Body of pancreas (tissue), 4 donors: ENCODE measurements at regions not wholly inside any gene's neighbourhood (a gene's known extent, or its start where the extent isn't known, plus 50 kb on each side); places are given as distances from the start of the nearest gene placed in this dataset. TPM values are rescaled to one million over a fixed set of nuclear protein-coding genes. Genes with fewer than 3 reads are reported as not detected.

ENCODE experiments used
- ATAC-seq: fragments of 150-250 bp; one replicate; pipeline ENCODE4 v1.9.1; 2016
- DNase-seq, 4 donors: peaks; one replicate each; pipeline ENCODE4 v3.0.0-alpha.2; 2019
- H3K27ac ChIP-seq, 4 donors: fragments of 200-600 bp; sonication (generic); 1 replicate in 3 of 4; 2 replicates in 1 of 4; pipeline versions ENCODE4 v1.5.1 to v1.6.1; 2016 to 2019; ENCODE audit warnings: mild to moderate bottlenecking in 1 of 4, mixed read lengths in 1 of 4, moderate library complexity in 1 of 4
- H3K27me3 ChIP-seq, 2 donors: fragments of 200-600 bp; sonication (generic); one replicate each; pipeline ENCODE4 v1.6.0; 2016; ENCODE audit warnings: mild to moderate bottlenecking in 1 of 2
- H3K36me3 ChIP-seq, 2 donors: fragments of 200-600 bp; sonication (generic); replicated peaks in 1 of 2; 2 replicates each; pipeline ENCODE4 v1.5.1; 2016; ENCODE audit warnings: low read depth in 2 of 2; ENCODE audit not compliant: insufficient read depth in 1 of 2
- H3K4me1 ChIP-seq: fragments of 200-600 bp; sonication (generic); one replicate; pipeline ENCODE4 v1.6.0; 2016
- H3K4me3 ChIP-seq, 2 donors: fragments of 200-600 bp; sonication (generic); 1 replicate in 1 of 2; 2 replicates in 1 of 2; pipeline ENCODE4 v1.5.1; 2016 to 2019
- H3K9me3 ChIP-seq, 3 donors: fragments of 200-600 bp; sonication (generic); 1 replicate in 2 of 3; 2 replicates in 1 of 3; pipeline ENCODE4 v1.5.1; 2016
- POLR2A ChIP-seq, 3 donors: fragments of 450-650 bp; IDR thresholded peaks; one replicate each; pipeline ENCODE4 v1.6.1; 2016; ENCODE audit warnings: antibody characterized with exemption in 3 of 3, mild to moderate bottlenecking in 2 of 3
- WGBS, 2 donors: methylation state at CpG; one replicate each; pipeline ENCODE4 v1.1.5; 2017; 5-methylcytosine and 5-hydroxymethylcytosine counted together
- intact Hi-C: fragments of 100-400 bp; cut with DNase I; formaldehyde crosslinking; loops from one replicate; pipeline ENCODE4 v1.15.1; 2023
- small RNA-seq: library from RNA; depleted of rRNA; stranded (forward); fragments of <200 nt; gene quantifications from one replicate; pipeline ENCODE3, GENCODE V24; 2016
- TF ChIP-seq, protein P1 (sequence below), 7 experiments: fragments of 450-650 bp in 4 of 7; fragments of 200-600 bp in 3 of 7; sonication (generic) in 3 of 7; IDR thresholded peaks; one replicate each; pipeline ENCODE4 v1.5.1; 2016 to 2019; ENCODE audit warnings: antibody characterized with exemption in 7 of 7

DNA sequence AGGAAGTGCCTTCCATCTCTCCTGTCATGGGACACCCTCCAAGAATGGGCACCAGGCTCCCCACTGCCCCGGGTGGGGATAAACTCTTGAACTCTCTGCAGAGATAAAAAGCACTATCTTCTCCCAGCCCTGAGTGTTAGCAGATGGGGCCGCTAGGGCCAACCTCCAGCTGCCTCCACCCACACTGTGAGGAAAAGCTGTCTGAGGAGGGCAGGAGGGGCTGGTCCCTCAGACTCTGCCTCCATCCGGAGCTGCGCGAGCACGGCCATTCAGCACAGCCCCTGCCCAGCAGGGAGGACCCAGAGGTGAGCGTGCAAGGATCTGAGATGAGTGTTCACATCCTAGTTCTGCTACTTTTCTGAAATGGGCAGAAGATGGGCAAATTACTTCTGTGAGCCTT lies 51.8 kb upstream of the TRABD2B start:
- ATAC-seq, result no peak
- H3K4me1 ChIP-seq, result peaks cover 32% of the 10 kb centered on the region
- intact Hi-C loops, result no loop called here
- TF ChIP-seq POLR2A (IDR thresholded peaks at IDR 0.05), result no peak
- TF ChIP-seq, protein P1, sequence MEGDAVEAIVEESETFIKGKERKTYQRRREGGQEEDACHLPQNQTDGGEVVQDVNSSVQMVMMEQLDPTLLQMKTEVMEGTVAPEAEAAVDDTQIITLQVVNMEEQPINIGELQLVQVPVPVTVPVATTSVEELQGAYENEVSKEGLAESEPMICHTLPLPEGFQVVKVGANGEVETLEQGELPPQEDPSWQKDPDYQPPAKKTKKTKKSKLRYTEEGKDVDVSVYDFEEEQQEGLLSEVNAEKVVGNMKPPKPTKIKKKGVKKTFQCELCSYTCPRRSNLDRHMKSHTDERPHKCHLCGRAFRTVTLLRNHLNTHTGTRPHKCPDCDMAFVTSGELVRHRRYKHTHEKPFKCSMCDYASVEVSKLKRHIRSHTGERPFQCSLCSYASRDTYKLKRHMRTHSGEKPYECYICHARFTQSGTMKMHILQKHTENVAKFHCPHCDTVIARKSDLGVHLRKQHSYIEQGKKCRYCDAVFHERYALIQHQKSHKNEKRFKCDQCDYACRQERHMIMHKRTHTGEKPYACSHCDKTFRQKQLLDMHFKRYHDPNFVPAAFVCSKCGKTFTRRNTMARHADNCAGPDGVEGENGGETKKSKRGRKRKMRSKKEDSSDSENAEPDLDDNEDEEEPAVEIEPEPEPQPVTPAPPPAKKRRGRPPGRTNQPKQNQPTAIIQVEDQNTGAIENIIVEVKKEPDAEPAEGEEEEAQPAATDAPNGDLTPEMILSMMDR (IDR thresholded peaks at IDR 0.05), result no peak
- H3K36me3 ChIP-seq, result no peaks in the 10 kb centered on the region
- no peak overlapping the region for H3K4me3 ChIP-seq
- no peak for DNase-seq
- peak overlapping the region in 2 of 4 donors; percentile 58 to 69 for H3K27ac ChIP-seq
- 40 to 46% methylated on average over 3 to 7 of the region's 7 CpGs for WGBS, 2 donors
- H3K27me3 ChIP-seq, result no peaks in the 10 kb centered on the region
- H3K9me3 ChIP-seq, result no peaks in the 10 kb centered on the region

DNA sequence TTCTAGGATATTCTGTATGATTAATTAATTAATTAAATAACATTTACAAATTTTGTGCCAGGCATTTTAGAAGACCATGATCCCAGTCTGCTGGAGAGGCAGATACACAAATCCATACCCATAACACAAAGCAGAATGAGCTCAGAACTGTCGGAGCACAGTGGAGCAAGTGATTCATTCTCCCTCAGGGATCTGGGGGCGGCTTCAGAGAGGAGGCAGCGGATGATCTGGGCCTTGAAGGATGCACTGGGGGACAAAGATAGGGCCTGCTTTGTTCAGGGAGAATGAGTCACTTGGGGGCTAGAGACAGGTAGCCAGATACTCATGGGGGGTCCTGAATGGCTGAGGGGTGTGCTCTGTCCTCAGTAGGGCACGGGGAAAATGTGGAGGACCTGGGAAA lies 50.9 kb upstream of the TRABD2B start:
- Histone ChIP-seq H3K27ac (no peak overlapping the region), H3K4me3 (no peak overlapping the region), H3K27me3 (no peaks in the 10 kb centered on the region), H3K36me3 (no peaks in the 10 kb centered on the region), H3K9me3 (no peaks in the 10 kb centered on the region), H3K4me1 (peaks cover 23% of the 10 kb centered on the region)
- ATAC-seq (no peak), DNase-seq (peak in 1 of 4 donors; percentile 33)
- intact Hi-C loops, result no loop called here
- TF ChIP-seq, protein P1 (IDR thresholded peaks at IDR 0.05), result no peak
- TF ChIP-seq POLR2A (IDR thresholded peaks at IDR 0.05), result no peak
- 76 to 77% methylated on average over 4 of the region's 4 CpGs for WGBS, 2 donors

DNA sequence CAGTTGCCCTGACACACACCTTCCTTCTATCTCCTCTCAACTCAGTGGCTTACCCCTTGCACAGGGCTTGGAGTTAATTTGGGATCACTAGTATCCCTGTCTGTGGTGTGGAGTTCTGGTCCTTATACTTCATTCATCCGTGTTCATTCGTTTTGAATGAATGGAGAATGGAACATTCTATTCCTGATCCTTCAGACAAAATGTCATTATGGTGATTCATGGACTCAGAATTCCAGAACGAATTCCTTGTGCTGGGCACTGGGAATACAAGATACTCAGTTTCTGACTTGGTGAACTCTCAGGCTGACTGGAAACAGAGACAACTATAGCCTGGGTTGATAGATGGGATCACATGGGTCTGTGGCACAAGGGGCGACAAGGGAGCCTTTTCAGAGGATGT lies 49.9 kb upstream of the TRABD2B start:
- no peak overlapping the region for H3K4me3 ChIP-seq
- no peaks in the 10 kb centered on the region for H3K9me3 ChIP-seq
- no peaks in the 10 kb centered on the region for H3K36me3 ChIP-seq
- H3K27ac ChIP-seq, result no peak overlapping the region
- ATAC-seq, result no peak
- H3K27me3 ChIP-seq, result no peaks in the 10 kb centered on the region
- 35 to 57% methylated on average over 4 of the region's 4 CpGs for WGBS, 2 donors
- peaks cover 14% of the 10 kb centered on the region for H3K4me1 ChIP-seq
- intact Hi-C loops, result no loop called here
- TF ChIP-seq POLR2A (IDR thresholded peaks at IDR 0.05), result no peak
- TF ChIP-seq, protein P1 (IDR thresholded peaks at IDR 0.05), result no peak
- no peak for DNase-seq

Small RNAs in the stretch of these regions (small RNA-seq; reads per million reads assigned to genes)
- gene CYP46A4P, result not detected
